ENCODE measurements at regions not wholly inside any gene's neighbourhood (a gene's known extent, or its start where the extent isn't known, plus 50 kb on each side); places are given as distances from the start of the nearest gene placed in this dataset.
"Not testable (repeated sequence)": the region's sequence is repeated elsewhere in the genome, so short reads cannot be mapped to it uniquely, and the experiment has no call there.

DNA sequence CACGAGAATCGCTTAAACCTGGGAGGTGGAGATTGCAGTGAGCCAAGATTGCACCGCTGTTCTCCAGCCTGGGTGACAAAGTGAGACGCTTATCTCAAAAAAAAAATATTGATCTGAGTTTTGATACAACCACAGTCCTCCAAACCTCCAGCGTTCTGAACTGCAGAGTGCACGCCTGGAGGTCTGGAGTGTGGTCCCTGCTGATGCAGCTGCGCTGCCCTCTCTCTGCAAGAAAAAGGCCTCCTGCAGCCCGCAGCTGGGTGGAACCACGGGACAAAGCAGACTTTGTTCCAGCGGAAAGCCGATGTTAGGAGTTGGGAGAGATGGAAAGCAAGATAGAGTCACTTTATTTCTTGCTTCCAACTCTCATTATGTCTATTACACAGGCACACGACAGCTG lies 144.9 kb upstream of the SOD1 start:
- Histone ChIP-seq H3K4me3 (no peak overlapping the region), H3K27me3 (ENCODE audit: insufficient read depth in 3 of 3, low read length in 2 of 3) (peaks cover 0 to 1% (median 0%) of the 10 kb centered on the region in 3 donors), H3K9me3 (no peaks in the 10 kb centered on the region), H3K36me3 (ENCODE audit: insufficient read depth in 1 of 2, low read depth in 1 of 2) (no peaks in the 10 kb centered on the region), H3K4me1 (no peaks in the 10 kb centered on the region), H3K27ac (no peak overlapping the region)
- intact Hi-C loops (cut with DNase I) = no loop called here
- WGBS, 3 donors = 38 to 49% (median 43%) methylated on average over 12 of the region's 12 CpGs
- ATAC-seq (no peak), DNase-seq (no peak)
- TF ChIP-seq, protein P1, sequence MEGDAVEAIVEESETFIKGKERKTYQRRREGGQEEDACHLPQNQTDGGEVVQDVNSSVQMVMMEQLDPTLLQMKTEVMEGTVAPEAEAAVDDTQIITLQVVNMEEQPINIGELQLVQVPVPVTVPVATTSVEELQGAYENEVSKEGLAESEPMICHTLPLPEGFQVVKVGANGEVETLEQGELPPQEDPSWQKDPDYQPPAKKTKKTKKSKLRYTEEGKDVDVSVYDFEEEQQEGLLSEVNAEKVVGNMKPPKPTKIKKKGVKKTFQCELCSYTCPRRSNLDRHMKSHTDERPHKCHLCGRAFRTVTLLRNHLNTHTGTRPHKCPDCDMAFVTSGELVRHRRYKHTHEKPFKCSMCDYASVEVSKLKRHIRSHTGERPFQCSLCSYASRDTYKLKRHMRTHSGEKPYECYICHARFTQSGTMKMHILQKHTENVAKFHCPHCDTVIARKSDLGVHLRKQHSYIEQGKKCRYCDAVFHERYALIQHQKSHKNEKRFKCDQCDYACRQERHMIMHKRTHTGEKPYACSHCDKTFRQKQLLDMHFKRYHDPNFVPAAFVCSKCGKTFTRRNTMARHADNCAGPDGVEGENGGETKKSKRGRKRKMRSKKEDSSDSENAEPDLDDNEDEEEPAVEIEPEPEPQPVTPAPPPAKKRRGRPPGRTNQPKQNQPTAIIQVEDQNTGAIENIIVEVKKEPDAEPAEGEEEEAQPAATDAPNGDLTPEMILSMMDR (IDR thresholded peaks at IDR 0.05) = no peak

DNA sequence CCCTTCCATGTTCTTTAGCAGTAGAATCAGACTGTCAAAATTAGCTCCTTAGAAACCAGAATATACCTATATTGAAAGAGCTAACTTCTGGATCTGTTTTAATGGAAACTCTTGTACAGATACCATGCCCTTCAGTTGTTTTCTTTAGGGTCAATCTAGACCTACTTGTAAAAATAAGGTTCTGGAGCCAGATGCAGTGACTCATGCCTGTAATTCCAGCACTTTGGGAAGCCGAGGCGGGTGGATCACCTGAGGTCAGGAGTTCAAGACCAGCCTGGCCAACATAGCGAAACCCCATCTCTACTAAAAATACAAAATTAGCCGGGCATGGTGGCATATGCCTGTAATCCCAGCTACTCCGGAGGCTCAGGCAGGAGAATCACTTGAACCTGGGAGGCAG lies 146.0 kb upstream of the SOD1 start:
- H3K4me3 ChIP-seq; ATAC-seq; H3K36me3 ChIP-seq (ENCODE audit: insufficient read depth in 1 of 2, low read depth in 1 of 2); intact Hi-C loops (cut with DNase I); H3K9me3 ChIP-seq; H3K4me1 ChIP-seq; H3K27me3 ChIP-seq (ENCODE audit: insufficient read depth in 3 of 3, low read length in 2 of 3); DNase-seq; H3K27ac ChIP-seq: not testable (repeated sequence)
- 78 to 83% (median 81%) methylated on average over 5 of the region's 5 CpGs for WGBS, 3 donors

DNA sequence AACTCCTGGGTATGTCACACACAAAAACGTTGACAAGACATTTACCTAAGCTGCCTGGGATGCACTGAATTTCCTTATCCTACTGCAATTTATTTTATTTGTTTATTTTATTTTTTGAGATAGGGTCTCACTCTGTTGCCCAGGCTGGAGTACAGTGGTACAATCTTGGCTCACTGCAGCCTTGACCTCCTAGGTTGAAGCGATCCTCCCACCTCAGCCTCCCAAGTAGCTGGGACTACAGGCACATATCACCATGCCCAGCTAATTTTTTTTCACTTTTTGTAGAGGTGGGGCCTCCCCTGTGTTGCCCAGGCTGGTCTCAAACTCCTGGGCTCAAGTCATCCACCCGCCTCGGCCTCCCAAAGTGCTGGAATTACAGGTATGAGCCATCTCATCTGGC lies 147.5 kb upstream of the SOD1 start:
- H3K27ac ChIP-seq; H3K9me3 ChIP-seq; H3K36me3 ChIP-seq (ENCODE audit: insufficient read depth in 1 of 2, low read depth in 1 of 2); H3K4me1 ChIP-seq; H3K4me3 ChIP-seq; ATAC-seq; H3K27me3 ChIP-seq (ENCODE audit: insufficient read depth in 3 of 3, low read length in 2 of 3); DNase-seq; intact Hi-C loops (cut with DNase I): not testable (repeated sequence)
- WGBS, 3 donors = 88 to 94% (median 88%) methylated on average over 4 of the region's 4 CpGs

DNA sequence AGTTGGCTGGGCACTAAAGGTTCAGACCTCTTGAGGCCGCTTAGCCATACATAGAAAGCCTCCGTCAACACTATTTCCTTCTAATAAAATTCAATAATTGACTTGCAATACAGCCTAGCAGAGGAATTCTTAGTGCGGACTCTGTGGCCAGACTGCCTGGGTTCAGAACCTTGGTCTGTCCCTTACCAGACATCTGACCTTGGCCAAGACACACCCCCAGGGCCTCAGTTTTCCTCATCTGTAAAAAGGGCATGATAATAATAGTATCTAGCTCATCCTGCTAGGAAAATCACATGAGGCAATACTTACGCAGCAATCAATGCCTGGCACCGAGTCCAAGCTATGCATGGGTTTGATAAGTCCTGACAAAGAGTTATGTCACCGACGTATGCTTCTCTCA lies 148.2 kb upstream of the SOD1 start:
- no peak for DNase-seq
- Histone ChIP-seq H3K4me1 (no peaks in the 10 kb centered on the region), H3K9me3 (no peaks in the 10 kb centered on the region), H3K27ac (no peak overlapping the region), H3K4me3 (no peak overlapping the region), H3K27me3 (ENCODE audit: insufficient read depth in 3 of 3, low read length in 2 of 3) (peaks cover 0 to 1% (median 0%) of the 10 kb centered on the region in 3 donors), H3K36me3 (ENCODE audit: insufficient read depth in 1 of 2, low read depth in 1 of 2) (no peaks in the 10 kb centered on the region)
- ATAC-seq = no peak
- WGBS, 3 donors = 96 to 97% (median 97%) methylated on average over 7 of the region's 7 CpGs
- TF ChIP-seq, protein P1 (IDR thresholded peaks at IDR 0.05) = no peak
- intact Hi-C loops (cut with DNase I) = no loop called here

DNA sequence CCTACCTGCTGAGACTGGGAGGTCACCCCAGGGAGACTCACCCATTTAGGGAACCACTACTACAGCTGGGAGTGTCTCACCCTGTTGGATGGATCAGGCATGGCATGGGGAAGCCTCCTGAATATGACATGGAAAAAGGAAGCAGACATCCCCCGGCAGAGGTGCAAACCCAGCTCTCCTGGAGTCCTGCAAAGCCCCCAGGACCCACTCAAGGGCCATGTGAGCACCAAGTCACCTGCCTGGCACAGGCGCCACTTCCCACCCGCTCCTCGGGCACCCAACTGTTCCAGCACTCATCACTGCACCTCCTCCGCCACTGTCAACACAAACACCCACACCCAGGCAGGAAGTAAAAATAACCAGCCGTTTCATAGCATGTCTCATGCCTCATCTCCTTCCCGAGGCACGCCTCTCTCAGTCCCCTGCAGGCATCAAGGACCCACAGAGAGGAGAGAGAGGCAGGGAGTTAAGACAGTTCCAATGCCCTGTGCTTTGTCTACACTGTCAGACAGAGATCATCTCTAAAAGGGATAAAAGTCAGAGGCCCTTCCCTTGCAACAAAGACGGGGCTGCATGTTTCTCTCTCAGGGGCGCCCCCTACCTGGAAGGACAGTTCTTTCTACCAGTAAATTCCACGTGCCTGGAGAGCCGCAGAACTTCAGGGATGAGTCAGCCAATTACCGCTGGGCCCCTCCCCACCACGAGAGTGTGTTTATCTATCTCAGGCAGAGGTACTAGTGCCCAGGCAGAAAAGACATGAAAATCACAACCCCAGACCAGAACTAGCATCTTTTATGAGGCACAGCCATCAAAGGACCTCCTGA lies 150.1 kb upstream of the SOD1 start:
- intact Hi-C loops (cut with DNase I) = no loop called here
- H3K36me3 ChIP-seq (ENCODE audit: insufficient read depth in 1 of 2, low read depth in 1 of 2) = no peaks in the 10 kb centered on the region
- TF ChIP-seq, protein P1 (IDR thresholded peaks at IDR 0.05) = no peak
- ATAC-seq (no peak), DNase-seq (no peak)
- H3K27ac ChIP-seq = no peak overlapping the region
- H3K4me3 ChIP-seq = no peak overlapping the region
- H3K9me3 ChIP-seq = no peaks in the 10 kb centered on the region
- peaks cover 0 to 1% (median 0%) of the 10 kb centered on the region in 3 donors for H3K27me3 ChIP-seq (ENCODE audit: insufficient read depth in 3 of 3, low read length in 2 of 3)
- no peaks in the 10 kb centered on the region for H3K4me1 ChIP-seq
- WGBS, 3 donors = 67 to 69% (median 68%) methylated on average over 14 of the region's 14 CpGs
